GM12878 (cell line): ENCODE measurements at regions not wholly inside any gene's neighbourhood (a gene's known extent, or its start where the extent isn't known, plus 50 kb on each side); places are given as distances from the start of the nearest gene placed in this dataset.

ENCODE experiments used
- ATAC-seq: fragments of 200-7000 bp; cut with Tn5 transposase; 3 replicates; pipeline ENCODE4 v1.9.1; 2020; ENCODE audit warnings: mild to moderate bottlenecking, moderate library complexity
- BruUV-seq: library from RNA; stranded (reverse); fragments of 400-500 nt; replicated peaks from 2 replicates; lab custom pipeline; 2021; lab: Mats Ljungman, UMichigan
- CTCF ChIA-PET: fragments of 300-600 bp; sonication (Branson Sonifier 250); formaldehyde crosslinking; extraction: SDS; loops from one replicate; lab custom pipeline; 2021; ENCODE audit warnings: inconsistent platforms; lab: Yijun Ruan, JAX
- POLR2A ChIA-PET: fragments of 350-600 bp; formaldehyde crosslinking; extraction: SDS; loops from one replicate; lab custom pipeline; 2021; ENCODE audit warnings: inconsistent platforms; lab: Charles Lee
- RAD21 ChIA-PET: fragments of 300-600 bp; sonication (Branson Sonifier 250); formaldehyde crosslinking; loops from one replicate; lab custom pipeline; 2023; ENCODE audit warnings: antibody characterized with exemption; ENCODE audit not compliant: unreplicated experiment; lab: Charles Lee
- SMC1A ChIA-PET: fragments of 300-600 bp; sonication (Branson Sonifier 250); formaldehyde crosslinking; loops from one replicate; lab custom pipeline; 2023; ENCODE audit not compliant: unreplicated experiment, uncharacterized antibody; lab: Charles Lee
- DNase-seq: peaks from one replicate; pipeline ENCODE4 v3.0.0-alpha.2; 2011; ENCODE audit warnings: low read depth, low spot score
- FAIRE-seq: peaks from 3 replicates; lab custom pipeline; 2011; peaks lifted over from hg19 to GRCh38; lab: Jason Lieb, UNC
- H2AFZ ChIP-seq: 2 replicates; pipeline ENCODE4 v1.6.0; 2011; ENCODE audit warnings: low read depth, low read length, control low read depth; ENCODE audit not compliant: control insufficient read depth
- H3K27ac ChIP-seq: 2 replicates; pipeline ENCODE4 v1.5.1; 2011; ENCODE audit warnings: control low read depth; ENCODE audit not compliant: control insufficient read depth, insufficient read depth
- H3K27me3 ChIP-seq, 2 experiments: replicated peaks in 1 of 2; 2 replicates each; pipeline versions ENCODE4 v1.6.0 to v1.6.1; 2011; ENCODE audit warnings: low read length in 1 of 2; ENCODE audit not compliant: control insufficient read depth in 2 of 2, insufficient read depth in 2 of 2
- H3K36me3 ChIP-seq, 2 experiments: 2 replicates each; pipeline ENCODE4 v1.5.1; 2011; ENCODE audit warnings: low read length in 1 of 2; ENCODE audit not compliant: control insufficient read depth in 2 of 2, insufficient read depth in 2 of 2
- H3K4me1 ChIP-seq: 2 replicates; pipeline ENCODE4 v1.6.1; 2011; ENCODE audit warnings: mild to moderate bottlenecking, low read length, moderate library complexity, mixed read lengths; ENCODE audit not compliant: control insufficient read depth, insufficient read depth
- H3K4me2 ChIP-seq: 2 replicates; pipeline ENCODE4 v1.6.0; 2011; ENCODE audit warnings: control low read depth; ENCODE audit not compliant: control insufficient read depth, insufficient read depth
- H3K4me3 ChIP-seq: fragments of 200-600 bp; sonication (generic); 2 replicates; pipeline ENCODE4 v1.5.1; 2016
- H3K79me2 ChIP-seq: 2 replicates; pipeline ENCODE4 v1.6.0; 2011; ENCODE audit warnings: low read length; ENCODE audit not compliant: control insufficient read depth, insufficient read depth
- H3K9ac ChIP-seq: 2 replicates; pipeline ENCODE4 v1.8.0; 2011; ENCODE audit warnings: low read length, control low read depth, mixed read lengths; ENCODE audit not compliant: control insufficient read depth, insufficient read depth
- H3K9me3 ChIP-seq: replicated peaks from 3 replicates; pipeline ENCODE4 v1.5.1; 2011; ENCODE audit warnings: mild to moderate bottlenecking, low read length; ENCODE audit not compliant: control insufficient read depth, insufficient read depth
- H4K20me1 ChIP-seq: 2 replicates; pipeline ENCODE4 v1.6.0; 2011; ENCODE audit not compliant: control insufficient read depth, insufficient read depth
- BRCA1 ChIP-seq: IDR thresholded peaks from 2 replicates; pipeline ENCODE4 v1.6.1; 2011; ENCODE audit warnings: low read depth, low read length, improper control_type of control experiment
- CBFB ChIP-seq: IDR thresholded peaks from 2 replicates; pipeline ENCODE4 v1.6.1; 2016; ENCODE audit warnings: antibody characterized with exemption, low read depth
- HDAC2 ChIP-seq: fragments of 200-600 bp; sonication (generic); IDR thresholded peaks from 2 replicates; pipeline ENCODE4 v1.6.1; 2017
- HDAC6 ChIP-seq: fragments of 200-600 bp; sonication (generic); IDR thresholded peaks from one replicate; pipeline ENCODE4 v1.8.0; 2017; ENCODE audit warnings: antibody characterized with exemption; ENCODE audit not compliant: unreplicated experiment
- MTA3 ChIP-seq: IDR thresholded peaks from 2 replicates; pipeline ENCODE4 v1.6.1; 2012; ENCODE audit warnings: low read length, inconsistent platforms, borderline replicate concordance
- MXI1 ChIP-seq: fragments of 150-350 bp; IDR thresholded peaks from 2 replicates; pipeline ENCODE4 v1.6.1; 2011; ENCODE audit warnings: low read depth, mild to moderate bottlenecking, inconsistent platforms, low read length, improper control_type of control experiment
- NR2C2 ChIP-seq: IDR thresholded peaks from 2 replicates; pipeline ENCODE4 v1.6.1; 2011; ENCODE audit warnings: borderline replicate concordance, low read depth; ENCODE audit not compliant: control insufficient read depth, insufficient read length
- RCOR1 ChIP-seq: conservative IDR thresholded peaks from 2 replicates; pipeline ENCODE4 v1.6.1; 2012; ENCODE audit warnings: low read depth, low read length, improper control_type of control experiment
- SREBF2 ChIP-seq: IDR thresholded peaks from 2 replicates; pipeline ENCODE4 v1.6.1; 2012; ENCODE audit warnings: mild to moderate bottlenecking, low read length
- WGBS: methylation state at CpG from one replicate; pipeline ENCODE4 v1.1.6; 2016; ENCODE audit warnings: low lambda C conversion rate; ENCODE audit not compliant: insufficient replicate concordance, insufficient coverage; ENCODE audit errors: missing lambda C conversion rate; 5-methylcytosine and 5-hydroxymethylcytosine counted together
- in situ Hi-C: fragments of 300-500 bp; cut with MboI; formaldehyde crosslinking; loops from 9 replicates; pipeline ENCODE4 v1.14.3; 2018; ENCODE audit warnings: mixed read lengths
- intact Hi-C: fragments of 100-400 bp; cut with micrococcal nuclease; formaldehyde crosslinking; loops from one replicate; pipeline ENCODE4 v1.14.2; 2022; ENCODE audit not compliant: unreplicated experiment
- TF ChIP-seq, protein P1 (sequence below): fragments of 450-650 bp; conservative IDR thresholded peaks from 2 replicates; pipeline ENCODE4 v1.6.1; 2017; ENCODE audit warnings: mild to moderate bottlenecking, moderate library complexity

DNA sequence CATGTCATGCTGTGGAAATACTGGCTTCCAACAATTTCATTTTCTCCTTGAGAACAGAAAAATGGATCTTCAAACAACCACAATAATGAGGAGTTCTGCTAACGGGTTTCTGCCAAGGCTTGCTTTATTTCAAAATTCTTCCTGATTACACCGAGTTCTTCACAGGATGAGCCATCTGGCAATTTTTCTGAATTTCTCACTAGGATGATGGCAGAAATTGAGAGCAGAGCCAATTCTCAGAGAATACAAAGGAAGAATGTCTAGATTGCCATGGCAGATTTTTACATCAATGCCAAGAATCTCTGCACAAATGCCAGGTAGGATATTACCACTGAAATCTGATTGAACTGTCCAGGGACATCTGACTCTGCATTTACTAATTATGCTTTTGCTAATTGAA, 619.0 kb upstream of the CHRM3 start:
- TF ChIP-seq MXI1 (no peak), HDAC2 (no peak), MTA3 (no peak), RCOR1 (no peak), SREBF2 (no peak), BRCA1 (no peak), CBFB (no peak), HDAC6 (no peak), NR2C2 (no peak)
- TF ChIP-seq, protein P1, sequence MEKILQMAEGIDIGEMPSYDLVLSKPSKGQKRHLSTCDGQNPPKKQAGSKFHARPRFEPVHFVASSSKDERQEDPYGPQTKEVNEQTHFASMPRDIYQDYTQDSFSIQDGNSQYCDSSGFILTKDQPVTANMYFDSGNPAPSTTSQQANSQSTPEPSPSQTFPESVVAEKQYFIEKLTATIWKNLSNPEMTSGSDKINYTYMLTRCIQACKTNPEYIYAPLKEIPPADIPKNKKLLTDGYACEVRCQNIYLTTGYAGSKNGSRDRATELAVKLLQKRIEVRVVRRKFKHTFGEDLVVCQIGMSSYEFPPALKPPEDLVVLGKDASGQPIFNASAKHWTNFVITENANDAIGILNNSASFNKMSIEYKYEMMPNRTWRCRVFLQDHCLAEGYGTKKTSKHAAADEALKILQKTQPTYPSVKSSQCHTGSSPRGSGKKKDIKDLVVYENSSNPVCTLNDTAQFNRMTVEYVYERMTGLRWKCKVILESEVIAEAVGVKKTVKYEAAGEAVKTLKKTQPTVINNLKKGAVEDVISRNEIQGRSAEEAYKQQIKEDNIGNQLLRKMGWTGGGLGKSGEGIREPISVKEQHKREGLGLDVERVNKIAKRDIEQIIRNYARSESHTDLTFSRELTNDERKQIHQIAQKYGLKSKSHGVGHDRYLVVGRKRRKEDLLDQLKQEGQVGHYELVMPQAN: no peak
- no peak overlapping the region for H3K9ac ChIP-seq
- H2AFZ ChIP-seq: no peak overlapping the region
- intact Hi-C loops: no loop called here
- no peaks in the 10 kb centered on the region for H3K79me2 ChIP-seq
- no peaks in the 10 kb centered on the region for H3K27me3 ChIP-seq
- CTCF ChIA-PET: no interaction called here
- no peak overlapping the region for H3K4me3 ChIP-seq
- FAIRE-seq (no peak), DNase-seq (no peak), ATAC-seq (no peak)
- H3K36me3 ChIP-seq: no peaks in the 10 kb centered on the region
- H3K9me3 ChIP-seq: no peaks in the 10 kb centered on the region
- RAD21 ChIA-PET: no interaction called here
- in situ Hi-C loops: no loop called here
- H3K4me1 ChIP-seq: no peaks in the 10 kb centered on the region
- no peaks in the 10 kb centered on the region for H4K20me1 ChIP-seq
- 13% methylated on average over 2 of the region's 2 CpGs for WGBS
- no peak overlapping the region for H3K27ac ChIP-seq
- no peak overlapping the region for H3K4me2 ChIP-seq
- BruUV-seq: no TSS peak
- SMC1A ChIA-PET: no interaction called here
- POLR2A ChIA-PET: no interaction called here
